NCI-H187 treated with DMSO at 0.1 percent for 48 hours (cell line): ENCODE measurements at regions not wholly inside any gene's neighbourhood (a gene's known extent, or its start where the extent isn't known, plus 50 kb on each side); places are given as distances from the start of the nearest gene placed in this dataset.

Experiments
- DNase-seq: peaks from one replicate; lab custom pipeline; 2025; lab: John Stamatoyannopoulos, UW

DNA sequence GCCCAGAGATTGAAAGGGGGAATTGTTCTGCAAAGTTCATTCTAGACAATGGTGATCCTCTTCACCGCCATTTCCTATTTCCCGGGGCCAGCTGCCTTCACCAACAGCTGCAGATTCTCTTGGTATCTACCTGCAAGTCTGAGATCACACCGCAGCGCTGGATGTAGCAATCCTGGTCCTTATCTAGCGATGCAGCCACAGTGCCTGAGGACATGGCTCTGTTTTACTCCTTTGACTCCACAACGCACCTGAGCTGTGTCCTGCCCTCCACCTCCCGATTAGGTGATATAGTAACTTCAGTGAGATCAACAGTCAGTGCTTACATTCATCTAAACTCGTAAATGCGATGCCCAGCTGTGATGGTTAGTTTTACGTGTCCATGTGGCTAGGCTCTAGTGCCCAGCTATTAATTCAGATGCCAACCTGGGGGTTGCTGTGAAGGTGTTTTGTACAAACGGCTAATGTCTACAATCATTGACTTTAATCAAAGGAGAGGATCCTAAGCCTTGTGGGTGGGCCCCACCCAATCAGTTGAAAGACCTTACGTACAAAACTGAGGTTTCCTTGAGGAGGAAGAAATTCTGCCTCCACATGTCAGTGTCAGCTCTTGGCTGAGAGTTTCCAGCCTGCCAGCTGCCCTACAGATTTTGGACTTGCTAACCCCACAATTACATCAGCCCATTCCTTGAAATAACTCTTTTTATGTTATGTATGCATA is 189.8 kb downstream of the SH3BP4 start:
- DNase-seq: no peak

DNA sequence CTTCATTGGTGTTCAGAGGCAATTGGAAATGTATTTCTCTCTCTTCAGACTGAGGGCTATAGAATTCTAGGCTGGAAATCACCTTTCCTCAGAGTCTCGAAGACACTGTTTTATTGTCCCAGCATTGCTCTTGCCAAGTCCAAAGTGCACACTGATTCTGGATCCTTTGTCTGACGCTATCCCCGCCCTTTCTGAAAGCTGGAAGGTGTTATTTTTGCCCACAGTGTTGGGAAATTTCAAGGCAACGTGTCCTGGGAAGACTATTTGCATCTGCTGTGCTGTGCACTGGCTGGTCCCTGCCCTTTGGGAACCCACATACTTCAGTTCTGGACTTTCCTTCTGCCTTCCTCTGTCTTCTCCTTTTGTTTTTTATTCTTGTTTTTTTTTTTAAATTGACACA is 190.8 kb downstream of the SH3BP4 start:
- DNase-seq: no peak

DNA sequence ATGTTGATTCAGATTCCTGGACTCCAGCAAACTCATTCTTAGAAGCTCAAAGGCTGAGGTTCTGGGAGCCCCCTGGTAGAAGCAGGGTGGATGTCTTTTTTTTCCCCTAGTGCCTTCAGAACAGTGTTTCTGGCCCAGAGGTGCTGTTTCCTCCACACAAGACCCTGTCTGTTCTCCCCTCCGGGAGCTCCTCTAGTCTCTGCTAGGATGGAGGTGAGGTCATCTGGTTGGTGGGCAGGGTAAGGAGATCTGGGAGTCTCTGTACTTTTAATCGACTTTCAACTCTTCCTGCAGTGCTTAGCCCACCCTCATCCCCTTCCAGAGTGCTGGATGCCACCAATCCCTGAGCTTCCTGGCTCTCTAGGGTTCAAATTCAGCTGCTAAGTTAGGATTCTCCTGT is 192.0 kb downstream of the SH3BP4 start:
- DNase-seq: no peak

DNA sequence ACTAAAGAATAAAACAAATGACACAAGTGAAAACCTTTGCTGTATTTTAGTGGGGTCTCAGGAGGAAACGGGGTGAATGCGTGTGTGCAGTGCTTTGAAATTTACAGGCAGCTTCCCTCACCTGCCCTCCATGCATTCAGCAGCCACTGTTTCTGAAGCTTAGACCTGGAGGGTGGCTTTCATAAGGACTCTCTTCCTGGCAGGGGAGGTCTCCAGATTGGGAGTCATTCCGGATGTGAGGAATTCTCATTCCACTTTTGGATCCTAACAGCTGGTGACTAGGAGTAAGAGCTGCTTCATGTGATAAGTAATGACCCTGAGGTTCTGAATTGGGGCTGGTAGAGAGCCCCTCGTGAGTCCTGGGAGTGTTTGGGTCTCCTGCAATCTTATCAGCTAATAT is 192.5 kb downstream of the SH3BP4 start:
- DNase-seq: no peak

DNA sequence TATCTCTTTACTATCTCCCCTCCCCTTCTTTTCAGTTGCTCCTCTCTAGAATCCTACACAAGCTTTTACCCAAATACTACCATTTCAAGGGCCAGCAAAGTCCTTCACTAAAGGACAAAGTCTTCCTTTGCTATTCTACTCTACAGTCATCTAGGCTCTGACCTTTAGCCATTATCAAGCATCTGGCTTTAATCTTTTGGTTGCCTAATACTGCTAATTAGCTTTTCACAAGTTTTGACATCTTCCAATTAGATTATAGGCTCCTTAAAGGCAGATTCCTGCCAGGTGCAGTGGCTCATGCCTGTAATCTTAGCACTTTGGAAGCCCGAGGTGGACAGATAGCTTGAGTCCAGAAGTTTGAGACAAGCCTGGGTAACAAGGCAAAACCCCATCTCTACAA is 194.4 kb downstream of the SH3BP4 start:
- no peak for DNase-seq

DNA sequence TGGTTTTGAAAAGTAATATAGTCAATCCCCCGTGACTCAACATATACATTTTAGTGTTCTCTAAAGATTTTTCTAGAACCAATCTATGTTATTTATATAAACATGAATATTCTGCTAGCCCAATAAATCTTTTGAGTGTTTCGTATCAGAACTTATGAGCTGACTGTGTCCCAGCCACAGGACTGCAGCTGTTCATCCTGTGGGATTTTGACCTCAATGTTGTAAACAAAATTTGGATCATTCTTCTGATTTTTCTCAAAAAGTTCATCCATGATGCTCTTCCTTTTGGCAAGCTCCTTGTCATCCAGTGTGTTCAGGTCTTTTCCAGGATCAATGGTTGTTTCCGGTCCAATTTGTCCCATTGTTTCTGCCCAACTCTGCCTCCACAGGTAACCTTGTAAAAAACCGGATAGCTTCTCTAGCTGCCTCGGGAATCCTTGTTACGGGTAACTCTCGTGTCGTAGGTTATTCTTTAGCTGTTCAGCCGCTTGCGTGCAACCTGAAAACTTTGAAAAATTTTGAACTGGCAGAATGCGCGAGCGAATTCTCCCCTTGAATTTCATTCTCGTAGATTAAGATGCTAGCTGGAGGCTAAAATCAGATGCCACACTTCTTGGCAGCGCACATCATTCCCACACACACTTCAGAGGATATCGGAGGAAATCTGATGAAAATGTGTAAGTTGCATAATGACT is 195.2 kb downstream of the SH3BP4 start:
- no peak for DNase-seq

DNA sequence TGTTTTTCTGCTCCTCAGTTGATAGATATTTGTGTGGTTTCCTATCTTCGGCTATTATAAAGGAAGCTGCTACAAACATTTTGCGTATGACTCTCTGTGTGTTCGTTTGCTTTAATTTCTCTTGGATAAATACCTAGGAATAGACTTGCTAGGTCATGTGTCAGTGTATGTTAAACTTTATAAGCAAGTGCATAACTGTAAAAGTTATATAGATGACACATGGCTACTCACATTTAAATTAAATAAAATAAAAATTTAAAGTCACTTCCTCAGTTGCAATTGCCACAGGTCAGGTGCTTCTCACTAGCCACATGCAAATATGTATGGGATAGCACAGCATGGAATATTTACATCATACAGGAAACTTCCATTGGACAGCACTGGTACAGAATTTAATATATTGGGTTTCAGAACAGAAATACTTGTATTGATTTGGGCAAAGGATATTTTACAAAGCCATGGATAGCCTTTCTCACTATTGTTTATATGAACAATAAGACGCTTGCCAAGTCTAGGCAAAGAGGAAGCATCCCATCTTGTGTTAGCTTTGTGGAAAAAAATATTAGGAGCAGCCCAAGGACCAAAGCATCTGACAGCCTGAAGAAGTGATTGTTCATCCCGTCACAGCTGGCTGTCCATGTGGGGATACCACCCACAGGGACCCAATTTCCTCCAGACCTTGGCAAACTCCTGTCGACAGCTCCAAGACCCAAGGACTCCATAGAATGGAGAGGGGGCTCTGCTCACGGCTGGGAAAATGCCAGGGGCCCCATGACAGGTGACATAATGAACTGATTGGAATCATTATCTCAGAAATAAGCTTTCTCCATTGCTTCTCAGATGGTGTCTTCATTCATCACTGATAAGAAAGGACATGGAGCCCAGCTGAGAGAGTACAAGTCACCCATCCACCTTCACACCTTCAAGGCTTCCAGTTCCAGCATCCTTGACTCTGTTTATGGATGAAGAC is 196.7 kb downstream of the SH3BP4 start:
- no peak for DNase-seq

DNA sequence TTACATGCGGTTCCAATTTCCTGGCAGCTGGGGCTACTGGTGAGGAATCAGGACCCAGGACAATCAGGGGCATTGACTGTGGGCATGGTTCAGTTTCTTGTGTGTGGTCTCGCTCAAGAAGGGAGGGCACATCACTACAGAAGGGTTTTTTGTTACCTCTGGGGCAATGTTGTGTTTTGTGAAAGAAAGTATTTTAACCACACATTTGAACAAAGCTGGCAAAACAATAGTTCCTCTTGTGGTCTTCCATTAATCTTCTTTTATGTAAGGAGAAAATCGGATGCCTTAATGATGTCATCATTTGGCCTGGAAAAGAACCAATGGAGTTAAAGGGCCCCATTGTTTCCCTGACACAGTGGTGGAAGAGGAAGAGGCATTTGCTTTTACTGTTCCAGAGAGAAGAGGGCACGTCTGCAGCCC is 197.4 kb downstream of the SH3BP4 start:
- no peak for DNase-seq

DNA sequence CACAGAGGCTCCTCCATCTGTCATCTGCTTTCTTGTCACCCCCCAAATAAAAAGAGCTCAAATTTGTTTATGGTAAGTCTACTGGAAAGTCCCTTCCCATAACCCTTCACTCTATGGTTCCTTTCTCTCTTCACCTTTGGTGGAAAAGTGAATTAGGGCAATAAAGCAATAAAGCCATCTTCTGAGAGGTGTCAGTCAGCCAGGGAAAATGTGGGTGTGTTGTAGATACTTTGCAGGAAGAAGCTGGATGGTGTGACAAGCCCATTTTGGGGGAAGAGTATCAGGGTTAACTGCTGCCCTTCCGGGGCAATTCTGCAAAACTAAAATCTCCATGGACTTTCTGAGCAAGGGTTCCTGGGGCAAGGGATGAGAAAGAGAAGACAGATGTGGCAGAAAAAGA is 197.9 kb downstream of the SH3BP4 start:
- DNase-seq: no peak

DNA sequence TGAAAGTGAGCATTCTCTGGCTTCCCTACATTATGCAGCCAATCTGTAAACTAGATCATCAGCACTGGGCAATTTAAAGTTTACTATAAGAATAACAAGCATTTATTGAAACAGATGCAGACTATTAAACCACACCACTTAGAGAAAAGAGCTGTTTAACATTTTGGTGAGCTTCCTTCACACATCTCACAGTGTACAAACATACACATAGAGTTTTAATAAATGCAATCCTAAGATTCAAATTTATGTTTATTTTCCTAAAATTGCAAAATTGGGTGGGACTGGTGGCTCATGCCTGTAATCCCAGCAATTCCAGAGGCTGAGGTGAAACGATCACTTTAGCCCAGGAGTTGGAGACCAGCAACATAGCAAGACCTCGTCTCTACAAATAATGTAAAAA is 199.3 kb downstream of the SH3BP4 start:
- DNase-seq: no peak

DNA sequence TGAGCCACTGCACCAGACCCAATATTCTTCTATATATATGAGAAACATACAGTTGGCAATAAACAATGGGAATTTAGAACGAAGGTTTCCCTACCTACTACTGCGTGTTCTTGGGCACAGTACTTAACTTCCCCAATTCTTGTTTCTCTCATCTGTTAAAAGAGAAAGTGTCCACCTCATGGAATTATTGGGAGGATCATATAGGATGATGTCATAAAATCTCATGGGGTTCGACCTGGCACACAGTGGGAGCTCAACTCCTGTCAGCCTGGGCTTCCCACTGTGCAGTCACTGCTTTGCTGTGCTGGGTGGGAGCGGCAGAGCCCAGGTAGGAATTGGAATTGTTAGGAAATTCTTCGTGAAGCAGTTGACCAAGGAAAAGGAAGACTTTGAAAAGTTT is 203.3 kb downstream of the SH3BP4 start:
- DNase-seq: no peak

DNA sequence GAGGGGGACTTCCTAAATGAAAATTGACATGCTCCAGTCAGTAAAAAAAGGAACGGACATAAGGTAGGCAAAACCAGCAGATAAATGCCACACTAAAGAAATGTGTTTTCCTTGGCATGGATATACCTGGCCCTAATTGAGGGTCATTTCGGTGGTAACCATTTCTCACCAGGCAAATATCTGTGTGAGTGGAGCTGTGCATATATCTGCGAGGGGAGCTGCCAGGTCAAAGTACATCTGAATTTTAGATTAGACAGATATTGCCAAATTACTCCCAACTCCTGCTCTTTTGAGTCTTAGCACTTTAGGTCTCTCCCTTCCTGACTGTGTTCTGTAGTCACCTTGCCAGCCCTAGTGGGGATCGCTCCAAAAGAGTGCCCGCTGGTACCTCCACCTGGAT is 204.2 kb downstream of the SH3BP4 start:
- DNase-seq: no peak

DNA sequence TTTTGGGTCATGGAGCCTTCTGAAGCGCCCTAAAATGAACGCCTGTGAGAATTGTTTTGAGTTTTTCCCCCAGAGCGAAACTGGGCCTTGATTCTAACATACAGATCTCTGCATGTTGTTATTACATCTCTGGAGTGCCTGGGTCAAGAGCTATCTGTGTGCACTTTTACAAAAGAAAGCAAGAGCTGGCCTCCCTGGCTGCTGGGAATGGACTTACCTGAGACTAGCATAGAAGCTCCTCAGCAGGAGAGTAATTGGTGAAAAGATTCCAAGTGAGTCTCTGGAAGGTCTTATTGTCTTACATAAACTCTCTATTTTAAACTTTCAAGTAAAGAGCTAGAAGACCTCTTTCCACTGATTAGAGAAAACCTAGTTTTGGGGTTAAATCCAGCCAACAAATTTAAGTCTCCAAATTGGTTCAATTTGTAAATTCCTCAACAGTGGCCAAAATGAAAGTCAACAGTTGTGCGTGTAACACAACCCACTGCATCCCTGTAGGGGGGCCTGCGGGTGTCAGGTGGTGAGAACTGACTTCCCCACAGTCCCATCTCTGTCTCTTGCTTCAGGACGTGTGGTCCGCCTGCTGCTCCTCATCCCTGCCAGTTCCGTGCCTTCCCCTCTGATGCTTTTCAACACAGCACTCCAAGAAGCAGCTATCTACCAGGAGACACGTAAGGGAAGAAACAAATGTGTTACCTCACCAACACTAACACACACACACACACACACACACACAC is 206.1 kb downstream of the SH3BP4 start:
- DNase-seq: no peak

DNA sequence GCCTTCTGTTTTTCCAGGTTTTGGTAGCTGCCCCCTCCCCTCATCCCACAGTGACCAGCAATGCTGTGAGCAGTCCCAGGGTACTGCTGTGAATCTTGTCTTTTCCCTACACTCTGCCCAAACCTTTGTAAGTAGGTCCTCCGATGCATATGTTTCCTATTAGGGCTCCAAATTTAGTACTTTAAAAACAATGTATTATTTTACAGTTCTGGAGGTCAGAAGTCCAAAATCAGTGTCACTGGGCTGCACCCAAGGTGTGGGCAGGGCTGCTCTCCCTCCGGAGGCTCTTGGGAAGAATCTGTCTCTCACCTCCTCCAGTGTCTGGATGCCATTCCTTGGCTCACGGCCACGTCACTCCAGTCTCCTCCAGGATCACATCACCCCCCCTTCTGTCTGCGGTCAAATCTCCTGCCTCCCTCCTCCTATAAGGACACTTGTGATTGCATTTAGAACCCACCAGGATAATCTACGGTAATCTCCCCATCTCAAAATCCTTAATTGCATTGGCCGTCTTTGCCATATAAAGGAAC is 208.5 kb downstream of the SH3BP4 start:
- DNase-seq: no peak

DNA sequence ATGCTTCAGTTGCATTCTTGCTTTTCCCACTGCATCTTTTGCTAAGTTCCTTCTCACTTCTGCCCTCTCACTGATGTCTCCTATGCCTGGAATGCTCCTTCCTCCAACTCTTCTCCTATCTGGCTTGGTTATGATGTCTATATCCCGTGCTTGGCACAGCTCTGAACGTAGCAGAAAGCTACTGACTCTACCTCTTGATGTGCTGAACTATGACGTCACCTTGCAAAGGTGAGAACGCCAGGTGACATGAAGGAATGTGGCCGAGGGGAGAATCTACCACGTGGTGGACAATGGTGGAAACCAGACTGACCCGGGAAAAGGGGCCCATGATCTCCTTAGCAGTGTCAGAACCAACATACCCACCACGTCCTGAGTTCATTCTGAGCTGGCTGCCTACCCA is 209.7 kb downstream of the SH3BP4 start:
- no peak for DNase-seq

DNA sequence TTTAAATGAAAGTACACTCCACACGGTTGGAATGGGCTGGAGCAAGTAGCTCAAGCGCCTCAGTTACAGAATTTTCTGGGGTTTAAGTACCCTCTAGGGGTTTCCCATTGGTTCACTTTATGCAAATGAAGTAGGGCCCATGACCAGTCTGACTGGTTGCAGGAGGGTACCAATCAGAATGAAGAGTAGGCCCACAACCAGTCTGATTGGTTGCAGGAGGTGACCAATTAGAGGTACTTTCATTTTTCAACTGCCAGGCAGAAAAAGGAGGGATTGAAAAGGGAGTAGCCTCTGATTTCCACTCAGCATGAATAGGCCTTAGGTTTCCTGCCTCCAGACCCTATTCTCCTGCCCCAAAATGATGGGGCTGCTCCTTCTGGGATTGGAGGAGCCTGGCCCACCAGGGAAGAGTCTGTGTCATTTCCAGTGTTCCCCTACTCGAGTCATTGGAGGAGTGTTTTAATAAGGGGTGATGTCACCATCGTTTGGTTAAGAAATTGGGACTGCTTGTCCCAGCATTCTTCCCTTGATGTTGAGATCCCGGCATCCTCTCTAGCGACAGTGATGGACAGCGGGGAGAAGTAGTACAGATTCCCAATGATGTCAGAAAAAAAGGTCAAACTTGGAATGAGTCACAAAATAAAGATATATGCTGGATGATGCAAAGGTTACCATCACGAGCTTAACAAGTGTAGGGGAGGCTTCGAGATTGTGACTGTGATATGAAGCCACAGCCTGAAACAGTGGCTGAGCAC is 210.4 kb downstream of the SH3BP4 start:
- DNase-seq: no peak

DNA sequence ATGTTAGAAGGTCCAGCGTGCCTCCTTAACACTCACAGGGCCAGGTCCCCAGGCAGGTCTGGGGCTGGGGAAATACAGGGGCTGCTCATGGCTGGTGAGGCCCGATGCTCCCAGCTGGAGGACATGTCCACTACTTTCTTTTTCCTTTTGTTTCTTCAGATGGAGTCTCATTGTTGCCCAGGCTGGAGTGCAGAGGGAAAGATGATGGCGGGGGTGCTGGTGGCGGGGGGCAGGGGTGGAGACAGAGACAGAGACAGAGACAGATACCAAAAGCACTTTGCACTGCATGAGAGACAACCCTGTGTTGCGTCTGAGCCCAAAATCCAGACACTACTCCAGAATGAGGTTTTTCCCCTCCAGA is 211.0 kb downstream of the SH3BP4 start:
- no peak for DNase-seq

DNA sequence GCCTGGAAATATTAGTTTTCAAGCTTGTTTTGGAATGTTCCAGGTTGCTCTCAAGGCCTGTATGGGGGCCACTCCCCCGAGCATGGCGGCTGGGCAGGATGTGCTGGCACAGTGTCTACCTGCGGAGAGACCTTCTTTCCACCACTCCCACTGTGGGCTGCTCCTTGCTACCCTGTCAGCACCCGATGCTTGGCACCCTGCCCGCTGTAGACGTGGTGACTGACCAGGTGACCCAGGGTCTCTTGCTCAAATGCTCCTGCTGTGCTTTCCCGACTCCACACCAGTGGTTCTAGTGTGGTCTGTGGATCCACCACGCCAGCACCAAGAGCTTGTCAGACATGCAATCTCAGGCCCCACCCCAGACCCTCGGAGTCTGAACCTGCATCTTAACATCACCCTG is 213.3 kb downstream of the SH3BP4 start:
- no peak for DNase-seq

DNA sequence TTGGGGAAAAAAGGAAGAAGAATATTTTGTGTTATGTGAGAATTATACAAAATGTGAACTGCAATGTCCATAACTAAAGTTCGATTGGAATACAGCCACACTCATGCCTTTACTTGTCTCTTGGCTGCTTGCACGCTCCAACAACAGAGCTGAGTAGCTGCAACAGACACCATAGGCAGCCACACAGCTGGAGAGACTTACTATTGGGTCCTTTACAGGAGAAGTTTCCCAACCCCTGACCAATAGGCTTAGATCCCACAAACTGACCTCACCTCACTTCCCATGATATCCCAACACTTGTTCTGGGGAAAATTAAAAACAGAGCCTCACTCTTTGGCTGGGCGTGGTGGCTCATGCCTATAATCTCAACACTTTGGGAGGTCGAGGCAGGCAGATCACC is 213.8 kb downstream of the SH3BP4 start:
- no peak for DNase-seq

DNA sequence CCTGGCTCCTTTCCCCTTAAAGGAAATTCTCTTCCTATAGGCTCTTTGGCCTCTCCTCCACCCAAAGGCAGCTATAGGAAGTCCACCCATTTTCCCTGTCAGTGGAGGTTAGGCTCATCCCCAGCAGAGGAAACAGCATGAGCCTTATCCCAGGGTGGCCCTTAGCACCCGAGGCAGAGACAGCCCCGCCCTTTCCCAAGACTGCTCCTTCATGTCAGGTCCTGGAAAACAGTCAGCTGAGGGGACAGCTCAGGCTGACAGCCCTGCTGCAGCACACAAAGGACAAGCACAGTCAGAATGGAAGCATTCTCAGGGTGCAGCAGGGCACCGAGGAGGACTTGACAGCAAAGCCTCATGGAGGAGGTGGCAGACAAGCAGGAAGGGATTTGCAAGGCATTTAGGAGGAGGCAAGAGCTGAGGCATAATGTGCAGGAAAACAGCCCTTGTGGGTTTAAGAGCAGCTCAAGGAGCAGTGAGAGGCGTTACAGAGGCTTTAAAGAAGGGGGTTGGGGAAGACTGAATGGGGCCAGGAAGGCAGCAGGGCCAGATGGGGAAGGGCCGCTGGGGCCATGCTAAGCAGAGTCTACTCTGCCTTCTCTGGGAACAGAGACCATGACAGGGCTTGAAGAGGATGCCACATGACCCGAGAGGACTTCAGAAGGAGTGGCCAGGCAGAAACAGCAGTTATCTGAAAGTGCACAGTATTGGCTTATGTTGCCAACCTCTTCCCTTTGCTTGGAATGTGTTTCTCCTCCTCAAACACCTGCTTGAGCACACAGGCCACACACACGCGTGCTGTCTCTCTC is 216.6 kb downstream of the SH3BP4 start:
- DNase-seq: no peak
